ENCODE measurements at regions not wholly inside any gene's neighbourhood (a gene's known extent, or its start where the extent isn't known, plus 50 kb on each side); places are given as distances from the start of the nearest gene placed in this dataset.

- H3K9me3 ChIP-seq (ENCODE audit: low read depth, low read length), result no peaks in the 10 kb centered on the region
- H3K27ac ChIP-seq (ENCODE audit: low read depth, low read length), result no peak overlapping the region
- no peak overlapping the region for H3K4me2 ChIP-seq (ENCODE audit: insufficient read depth, low read length)
- no peaks in the 10 kb centered on the region for H3K27me3 ChIP-seq (ENCODE audit: insufficient read depth, low read length)
- H3K79me2 ChIP-seq (ENCODE audit: insufficient read depth, low read length), result no peaks in the 10 kb centered on the region
- no peak for DNase-seq (ENCODE audit: insufficient read length, low spot score, missing footprints)
- H2AFZ ChIP-seq (ENCODE audit: low read length), result no peak overlapping the region
- no peak overlapping the region for H3K4me3 ChIP-seq (ENCODE audit: insufficient read depth, low read length)
- H3K36me3 ChIP-seq (ENCODE audit: insufficient read depth, low read length), result no peaks in the 10 kb centered on the region
- H3K4me1 ChIP-seq (ENCODE audit: insufficient read depth, low read length), result peaks cover 37% of the 10 kb centered on the region
- TF ChIP-seq CTCF (IDR thresholded peaks at IDR 0.05; ENCODE audit: extremely low read depth, low read depth, low read length), result no peak
- H4K20me1 ChIP-seq (ENCODE audit: insufficient read depth, low read length), result no peaks in the 10 kb centered on the region
These were observed 171.7 kb downstream of the C9orf152 start for GRCh38 chr9:110036286-110036685.

- no peak overlapping the region for H3K27ac ChIP-seq (ENCODE audit: low read depth, low read length)
- no peak overlapping the region for H3K4me2 ChIP-seq (ENCODE audit: insufficient read depth, low read length)
- peak; percentile 35 for DNase-seq (ENCODE audit: insufficient read length, low spot score, missing footprints)
These were observed 167.2 kb downstream of the C9orf152 start for GRCh38 chr9:110040788-110041187.

GRCh38 chr9:110041452-110041851 lies 166.5 kb downstream of the C9orf152 start:
- H3K4me3 ChIP-seq (ENCODE audit: insufficient read depth, low read length), result no peak overlapping the region
- H3K27me3 ChIP-seq (ENCODE audit: insufficient read depth, low read length), result no peaks in the 10 kb centered on the region
- no peak overlapping the region for H3K27ac ChIP-seq (ENCODE audit: low read depth, low read length)
- H2AFZ ChIP-seq (ENCODE audit: low read length), result no peak overlapping the region
- H3K4me2 ChIP-seq (ENCODE audit: insufficient read depth, low read length), result no peak overlapping the region
- no peaks in the 10 kb centered on the region for H3K79me2 ChIP-seq (ENCODE audit: insufficient read depth, low read length)
- DNase-seq (ENCODE audit: insufficient read length, low spot score, missing footprints), result no peak
- no peaks in the 10 kb centered on the region for H3K9me3 ChIP-seq (ENCODE audit: low read depth, low read length)
- H3K4me1 ChIP-seq (ENCODE audit: insufficient read depth, low read length), result peaks cover 17% of the 10 kb centered on the region
- no peak for TF ChIP-seq CTCF (IDR thresholded peaks at IDR 0.05; ENCODE audit: extremely low read depth, low read depth, low read length)
- H4K20me1 ChIP-seq (ENCODE audit: insufficient read depth, low read length), result no peaks in the 10 kb centered on the region
- H3K36me3 ChIP-seq (ENCODE audit: insufficient read depth, low read length), result no peaks in the 10 kb centered on the region

More at GRCh38 chr9:110040788-110041187, 167.2 kb downstream of the C9orf152 start:
- Histone ChIP-seq H3K4me1 (ENCODE audit: insufficient read depth, low read length) (peaks cover 17% of the 10 kb centered on the region), H3K36me3 (ENCODE audit: insufficient read depth, low read length) (no peaks in the 10 kb centered on the region), H3K27me3 (ENCODE audit: insufficient read depth, low read length) (no peaks in the 10 kb centered on the region), H3K79me2 (ENCODE audit: insufficient read depth, low read length) (no peaks in the 10 kb centered on the region), H3K9me3 (ENCODE audit: low read depth, low read length) (no peaks in the 10 kb centered on the region), H2AFZ (ENCODE audit: low read length) (no peak overlapping the region), H3K4me3 (ENCODE audit: insufficient read depth, low read length) (no peak overlapping the region), H4K20me1 (ENCODE audit: insufficient read depth, low read length) (no peaks in the 10 kb centered on the region)
- TF ChIP-seq CTCF (IDR thresholded peaks at IDR 0.05; ENCODE audit: extremely low read depth, low read depth, low read length), result no peak

- Histone ChIP-seq H3K4me2 (ENCODE audit: insufficient read depth, low read length) (peak overlapping the region; percentile 81), H3K27me3 (ENCODE audit: insufficient read depth, low read length) (no peaks in the 10 kb centered on the region), H3K4me1 (ENCODE audit: insufficient read depth, low read length) (peaks cover 27% of the 10 kb centered on the region), H3K4me3 (ENCODE audit: insufficient read depth, low read length) (no peak overlapping the region), H2AFZ (ENCODE audit: low read length) (no peak overlapping the region), H4K20me1 (ENCODE audit: insufficient read depth, low read length) (peaks cover 7% of the 10 kb centered on the region), H3K27ac (ENCODE audit: low read depth, low read length) (no peak overlapping the region), H3K36me3 (ENCODE audit: insufficient read depth, low read length) (no peaks in the 10 kb centered on the region), H3K79me2 (ENCODE audit: insufficient read depth, low read length) (peaks cover 42% of the 10 kb centered on the region), H3K9me3 (ENCODE audit: low read depth, low read length) (no peaks in the 10 kb centered on the region)
- TF ChIP-seq CTCF (IDR thresholded peaks at IDR 0.05; ENCODE audit: extremely low read depth, low read depth, low read length), result no peak
- DNase-seq (ENCODE audit: insufficient read length, low spot score, missing footprints), result no peak
These were observed 160.6 kb downstream of the C9orf152 start for GRCh38 chr9:110047232-110047954.
